GM10266 (cell line): ENCODE measurements at regions not wholly inside any gene's neighbourhood (a gene's known extent, or its start where the extent isn't known, plus 50 kb on each side); places are given as distances from the start of the nearest gene placed in this dataset.

Source experiments
- DNase-seq: peaks from one replicate; pipeline ENCODE4 v3.0.0; 2012; ENCODE audit errors: extremely low spot score
- TF ChIP-seq, protein P1 (sequence below): IDR thresholded peaks from 2 replicates; pipeline ENCODE4 v1.5.1; 2012; ENCODE audit warnings: mild to moderate bottlenecking, low read depth; ENCODE audit not compliant: control insufficient read depth, insufficient read depth; ENCODE audit errors: missing control alignments

GRCh38 chr18:78770823-78771139 lies 208.8 kb upstream of the SALL3 start:
- DNase-seq: no peak
- TF ChIP-seq, protein P1, sequence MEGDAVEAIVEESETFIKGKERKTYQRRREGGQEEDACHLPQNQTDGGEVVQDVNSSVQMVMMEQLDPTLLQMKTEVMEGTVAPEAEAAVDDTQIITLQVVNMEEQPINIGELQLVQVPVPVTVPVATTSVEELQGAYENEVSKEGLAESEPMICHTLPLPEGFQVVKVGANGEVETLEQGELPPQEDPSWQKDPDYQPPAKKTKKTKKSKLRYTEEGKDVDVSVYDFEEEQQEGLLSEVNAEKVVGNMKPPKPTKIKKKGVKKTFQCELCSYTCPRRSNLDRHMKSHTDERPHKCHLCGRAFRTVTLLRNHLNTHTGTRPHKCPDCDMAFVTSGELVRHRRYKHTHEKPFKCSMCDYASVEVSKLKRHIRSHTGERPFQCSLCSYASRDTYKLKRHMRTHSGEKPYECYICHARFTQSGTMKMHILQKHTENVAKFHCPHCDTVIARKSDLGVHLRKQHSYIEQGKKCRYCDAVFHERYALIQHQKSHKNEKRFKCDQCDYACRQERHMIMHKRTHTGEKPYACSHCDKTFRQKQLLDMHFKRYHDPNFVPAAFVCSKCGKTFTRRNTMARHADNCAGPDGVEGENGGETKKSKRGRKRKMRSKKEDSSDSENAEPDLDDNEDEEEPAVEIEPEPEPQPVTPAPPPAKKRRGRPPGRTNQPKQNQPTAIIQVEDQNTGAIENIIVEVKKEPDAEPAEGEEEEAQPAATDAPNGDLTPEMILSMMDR: no peak

GRCh38 chr18:78771496-78772359 lies 207.9 kb upstream of the SALL3 start:
- TF ChIP-seq, protein P1: no peak

DNA sequence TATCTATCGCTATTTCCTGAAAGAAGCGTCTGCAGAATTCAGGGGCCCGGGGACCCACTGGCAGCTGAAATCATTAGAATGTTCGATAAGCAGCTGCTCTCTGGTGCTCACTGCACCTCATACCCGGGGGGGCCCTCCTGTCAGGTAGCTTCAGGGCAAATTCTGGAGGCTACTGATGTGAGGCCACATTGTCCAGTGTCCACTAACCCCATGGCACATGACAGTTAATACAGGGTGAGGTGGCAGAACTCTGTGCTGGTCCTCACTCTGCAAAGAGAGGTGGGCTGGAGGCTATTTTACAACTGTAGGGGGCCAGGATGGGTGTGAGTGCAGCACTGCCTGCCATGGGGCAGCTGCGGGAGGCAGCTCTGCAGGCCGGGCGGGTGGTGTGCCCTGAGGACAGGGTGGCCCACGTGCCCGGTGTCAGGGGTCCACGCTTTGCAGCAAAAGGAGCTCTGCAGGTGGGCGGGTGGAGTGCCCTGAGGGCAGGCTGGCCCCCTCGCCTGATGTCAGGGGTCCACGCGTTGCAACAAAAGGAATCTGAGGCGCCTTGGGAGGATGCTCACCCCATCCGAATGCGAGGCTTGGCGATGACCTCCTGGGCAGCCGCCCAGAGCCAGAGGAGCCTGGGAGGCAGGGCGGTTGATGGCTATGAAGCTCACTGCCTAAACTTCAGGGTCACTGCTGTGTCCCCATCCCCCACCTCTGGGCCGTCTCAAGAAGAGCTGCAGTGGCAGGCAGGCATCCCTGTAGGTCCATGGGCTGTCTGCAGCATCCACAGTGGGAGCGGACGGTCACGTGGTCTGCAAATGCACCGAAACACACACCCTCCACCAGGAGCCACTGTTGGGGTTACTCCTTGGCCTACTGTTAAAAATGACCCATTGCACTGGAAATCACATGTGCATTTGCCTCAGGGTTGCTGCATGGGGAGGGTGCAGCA lies 207.0 kb upstream of the SALL3 start:
- DNase-seq: no peak
- TF ChIP-seq, protein P1: no peak

More at GRCh38 chr18:78771496-78772359, 207.9 kb upstream of the SALL3 start:
- DNase-seq: no peak

DNA sequence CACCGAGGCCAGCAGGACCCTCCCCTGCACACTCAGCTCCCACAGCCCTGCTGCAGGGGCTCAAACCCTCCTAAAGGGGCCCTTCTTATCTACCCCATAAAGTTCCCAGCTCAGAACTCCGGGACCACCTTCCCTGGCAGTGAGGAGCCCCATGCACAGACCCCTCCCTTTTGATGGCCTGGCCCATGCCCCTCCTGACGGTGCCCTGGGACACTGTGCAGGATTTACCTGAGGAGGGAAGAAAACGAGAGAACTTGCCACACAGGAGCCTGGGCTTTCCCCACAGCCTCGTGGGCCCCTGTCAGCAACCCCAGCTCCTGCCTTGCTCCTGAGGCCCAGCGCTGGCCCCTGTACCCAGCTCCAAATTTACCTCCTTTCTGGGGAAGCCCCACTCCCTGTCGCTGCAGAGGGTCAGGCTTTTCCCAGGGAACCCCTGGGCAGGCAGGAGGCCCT lies 206.3 kb upstream of the SALL3 start:
- no peak for DNase-seq
- TF ChIP-seq, protein P1: no peak

DNA sequence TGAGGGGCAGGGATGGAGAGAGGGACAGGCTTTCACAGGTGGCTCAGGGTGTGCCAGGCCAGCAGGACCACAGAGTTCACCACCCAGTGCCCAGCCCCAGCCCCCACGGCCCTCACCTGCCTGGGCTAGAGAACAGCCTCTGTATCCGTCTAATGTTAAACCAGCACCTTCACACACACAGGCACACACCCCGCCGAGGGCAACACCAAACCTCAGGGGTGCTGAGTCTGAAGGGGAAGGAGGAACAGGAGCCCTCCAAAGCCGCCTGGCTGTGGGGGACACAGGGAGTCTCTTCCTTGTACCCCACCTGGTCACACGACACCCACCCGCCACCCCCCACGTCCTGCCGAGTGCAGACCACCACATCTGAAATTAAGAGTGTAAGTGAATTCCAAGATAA lies 205.8 kb upstream of the SALL3 start:
- no peak for DNase-seq
- TF ChIP-seq, protein P1: no peak

- no peak for DNase-seq
- TF ChIP-seq, protein P1: no peak
Measured at GRCh38 chr18:78774741-78775141, 204.9 kb upstream of the SALL3 start.
